Breast epithelium (tissue), 4 donors: ENCODE measurements at regions not wholly inside any gene's neighbourhood (a gene's known extent, or its start where the extent isn't known, plus 50 kb on each side); places are given as distances from the start of the nearest gene placed in this dataset.

ENCODE experiments used
- DNase-seq, 2 donors: peaks; one replicate each; pipeline ENCODE4 v3.0.0-alpha.2; 2019; ENCODE audit warnings: low spot score in 2 of 2
- H3K27ac ChIP-seq, 2 donors: fragments of 200-600 bp; sonication (generic) in 1 of 2; one replicate each; pipeline ENCODE4 v1.5.1; 2016 to 2019; ENCODE audit warnings: mild to moderate bottlenecking in 1 of 2
- H3K27me3 ChIP-seq, 2 donors: fragments of 200-600 bp; sonication (generic) in 1 of 2; one replicate each; pipeline versions ENCODE4 v1.5.1 to v1.6.0; 2017 to 2019; ENCODE audit warnings: control low read depth in 1 of 2, mild to moderate bottlenecking in 1 of 2
- H3K36me3 ChIP-seq: fragments of 200-600 bp; one replicate; pipeline ENCODE4 v1.5.1; 2019
- H3K4me1 ChIP-seq, 2 donors: fragments of 200-600 bp; sonication (generic); one replicate each; pipeline ENCODE4 v1.5.1; 2016 to 2019; ENCODE audit warnings: control low read depth in 1 of 2
- H3K4me3 ChIP-seq, 3 donors: fragments of 200-600 bp; sonication (generic); 1 replicate in 2 of 3; 2 replicates in 1 of 3; pipeline ENCODE4 v1.5.1; 2016 to 2019; ENCODE audit warnings: mild to moderate bottlenecking in 3 of 3, moderate library complexity in 2 of 3
- H3K9me3 ChIP-seq, 2 donors: fragments of 200-600 bp; sonication (generic) in 1 of 2; one replicate each; pipeline ENCODE4 v1.5.1; 2016 to 2019; ENCODE audit warnings: control low read depth in 1 of 2
- POLR2A ChIP-seq: fragments of 450-650 bp; IDR thresholded peaks from one replicate; pipeline ENCODE4 v1.6.1; 2016; ENCODE audit warnings: antibody characterized with exemption, mild to moderate bottlenecking, moderate library complexity
- POLR2AphosphoS5 ChIP-seq, 3 donors: sonication (generic); formaldehyde crosslinking; IDR thresholded peaks; one replicate each; pipeline ENCODE4 v1.6.1; 2017; ENCODE audit warnings: antibody characterized with exemption in 3 of 3
- intact Hi-C: fragments of 100-400 bp; cut with DNase I; formaldehyde crosslinking; loops from one replicate; pipeline ENCODE4 v1.15.1; 2023; ENCODE audit warnings: low total_unique reads
- TF ChIP-seq, protein P1 (sequence below), 3 donors: fragments of 450-650 bp; IDR thresholded peaks; one replicate each; pipeline ENCODE4 v1.5.1; 2016 to 2017; ENCODE audit warnings: antibody characterized with exemption in 3 of 3, mild to moderate bottlenecking in 3 of 3, moderate library complexity in 3 of 3

DNA sequence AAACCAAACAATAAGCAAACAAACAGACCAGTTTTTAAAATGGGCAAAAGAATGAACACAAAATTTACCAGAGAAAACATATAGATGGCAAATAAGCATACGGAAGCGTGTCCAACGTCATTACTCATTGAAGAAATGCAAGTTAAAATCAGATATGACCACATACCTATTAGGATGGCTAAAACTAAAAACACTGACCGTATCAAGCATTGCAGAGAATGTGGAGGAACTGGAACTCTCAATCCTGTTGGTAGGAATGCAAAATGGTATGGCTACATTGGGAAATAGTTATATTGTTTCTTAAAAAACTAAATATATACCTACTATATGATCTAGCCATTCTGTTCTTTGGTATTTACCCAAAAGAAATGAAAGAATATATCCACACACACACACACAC lies 129.4 kb upstream of the ACO1 start:
- TF ChIP-seq POLR2AphosphoS5 (IDR thresholded peaks at IDR 0.05) (no peak), POLR2A (no peak)
- TF ChIP-seq, protein P1, sequence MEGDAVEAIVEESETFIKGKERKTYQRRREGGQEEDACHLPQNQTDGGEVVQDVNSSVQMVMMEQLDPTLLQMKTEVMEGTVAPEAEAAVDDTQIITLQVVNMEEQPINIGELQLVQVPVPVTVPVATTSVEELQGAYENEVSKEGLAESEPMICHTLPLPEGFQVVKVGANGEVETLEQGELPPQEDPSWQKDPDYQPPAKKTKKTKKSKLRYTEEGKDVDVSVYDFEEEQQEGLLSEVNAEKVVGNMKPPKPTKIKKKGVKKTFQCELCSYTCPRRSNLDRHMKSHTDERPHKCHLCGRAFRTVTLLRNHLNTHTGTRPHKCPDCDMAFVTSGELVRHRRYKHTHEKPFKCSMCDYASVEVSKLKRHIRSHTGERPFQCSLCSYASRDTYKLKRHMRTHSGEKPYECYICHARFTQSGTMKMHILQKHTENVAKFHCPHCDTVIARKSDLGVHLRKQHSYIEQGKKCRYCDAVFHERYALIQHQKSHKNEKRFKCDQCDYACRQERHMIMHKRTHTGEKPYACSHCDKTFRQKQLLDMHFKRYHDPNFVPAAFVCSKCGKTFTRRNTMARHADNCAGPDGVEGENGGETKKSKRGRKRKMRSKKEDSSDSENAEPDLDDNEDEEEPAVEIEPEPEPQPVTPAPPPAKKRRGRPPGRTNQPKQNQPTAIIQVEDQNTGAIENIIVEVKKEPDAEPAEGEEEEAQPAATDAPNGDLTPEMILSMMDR (IDR thresholded peaks at IDR 0.05) = no peak
- intact Hi-C loops = no loop called here

DNA sequence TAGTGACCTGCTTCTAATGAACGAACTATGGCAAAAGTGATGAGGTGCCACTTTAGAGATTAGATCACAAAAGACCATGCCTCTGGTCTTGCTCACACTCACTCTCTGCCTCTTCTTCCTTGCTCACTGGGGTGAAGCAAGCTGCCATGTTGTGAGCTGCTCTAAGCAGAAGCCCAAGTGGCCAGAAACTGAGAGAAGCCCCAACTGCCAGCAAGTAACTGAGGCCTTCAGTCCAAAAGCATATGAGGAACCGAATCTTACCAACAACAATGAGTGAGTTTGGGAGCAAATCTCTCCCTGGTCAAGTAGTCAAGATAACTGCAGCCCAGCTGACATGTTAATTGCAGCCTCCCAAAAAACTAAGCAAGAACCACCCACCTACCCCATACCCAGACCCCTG lies 126.0 kb upstream of the ACO1 start:
- Histone ChIP-seq H3K9me3 (no peaks in the 10 kb centered on the region), H3K4me3 (no peak overlapping the region), H3K27me3 (no peaks in the 10 kb centered on the region), H3K36me3 (no peaks in the 10 kb centered on the region), H3K4me1 (no peaks in the 10 kb centered on the region), H3K27ac (no peak overlapping the region)
- intact Hi-C loops = no loop called here
- no peak for DNase-seq
- TF ChIP-seq POLR2AphosphoS5 (IDR thresholded peaks at IDR 0.05) = no peak
- TF ChIP-seq, protein P1 (IDR thresholded peaks at IDR 0.05) = no peak
- TF ChIP-seq POLR2A = no peak

More for the DNA sequence above, 129.4 kb upstream of the ACO1 start:
- Histone ChIP-seq H3K27ac (no peak overlapping the region), H3K4me3 (no peak overlapping the region), H3K4me1 (no peaks in the 10 kb centered on the region), H3K9me3 (no peaks in the 10 kb centered on the region), H3K27me3 (no peaks in the 10 kb centered on the region), H3K36me3 (no peaks in the 10 kb centered on the region)
- no peak for DNase-seq

DNA sequence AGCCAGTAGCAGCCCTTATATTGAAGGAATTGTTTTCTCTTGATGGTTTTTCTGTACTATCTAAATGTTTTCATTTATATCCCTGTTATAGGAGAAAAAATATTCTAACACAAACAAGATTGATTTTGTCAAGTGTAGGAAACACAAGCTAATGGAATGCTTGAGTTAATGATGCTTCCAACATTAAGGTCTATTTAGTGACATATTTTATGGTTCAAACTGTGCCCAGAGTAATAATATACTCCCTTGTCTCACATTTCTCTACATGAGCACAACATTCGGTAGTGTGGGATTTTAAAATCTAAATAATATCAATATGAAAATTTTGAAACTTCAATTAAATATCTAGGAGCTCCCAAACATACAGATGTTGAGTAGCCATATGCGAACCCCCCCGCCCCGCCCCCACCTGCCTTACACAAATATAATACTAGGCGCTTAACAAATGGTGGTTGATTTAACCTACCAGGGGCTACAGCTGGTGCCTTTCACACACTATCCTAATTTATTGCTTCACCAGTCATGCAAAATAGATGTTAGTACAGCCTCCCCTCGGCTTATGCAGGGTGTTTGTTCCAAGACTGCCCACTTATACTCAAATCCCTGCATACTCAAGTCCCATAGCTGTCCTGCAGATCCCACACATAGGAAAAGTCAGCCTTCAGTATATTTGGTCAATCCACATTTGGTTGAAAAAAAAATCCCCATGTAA lies 124.1 kb upstream of the ACO1 start:
- Histone ChIP-seq H3K4me3 (no peak overlapping the region), H3K27me3 (no peaks in the 10 kb centered on the region), H3K4me1 (no peaks in the 10 kb centered on the region), H3K36me3 (no peaks in the 10 kb centered on the region), H3K9me3 (no peaks in the 10 kb centered on the region), H3K27ac (no peak overlapping the region)
- intact Hi-C loops = no loop called here
- TF ChIP-seq POLR2AphosphoS5 (IDR thresholded peaks at IDR 0.05) (no peak), POLR2A (no peak)
- TF ChIP-seq, protein P1 (IDR thresholded peaks at IDR 0.05) = no peak
- no peak for DNase-seq

DNA sequence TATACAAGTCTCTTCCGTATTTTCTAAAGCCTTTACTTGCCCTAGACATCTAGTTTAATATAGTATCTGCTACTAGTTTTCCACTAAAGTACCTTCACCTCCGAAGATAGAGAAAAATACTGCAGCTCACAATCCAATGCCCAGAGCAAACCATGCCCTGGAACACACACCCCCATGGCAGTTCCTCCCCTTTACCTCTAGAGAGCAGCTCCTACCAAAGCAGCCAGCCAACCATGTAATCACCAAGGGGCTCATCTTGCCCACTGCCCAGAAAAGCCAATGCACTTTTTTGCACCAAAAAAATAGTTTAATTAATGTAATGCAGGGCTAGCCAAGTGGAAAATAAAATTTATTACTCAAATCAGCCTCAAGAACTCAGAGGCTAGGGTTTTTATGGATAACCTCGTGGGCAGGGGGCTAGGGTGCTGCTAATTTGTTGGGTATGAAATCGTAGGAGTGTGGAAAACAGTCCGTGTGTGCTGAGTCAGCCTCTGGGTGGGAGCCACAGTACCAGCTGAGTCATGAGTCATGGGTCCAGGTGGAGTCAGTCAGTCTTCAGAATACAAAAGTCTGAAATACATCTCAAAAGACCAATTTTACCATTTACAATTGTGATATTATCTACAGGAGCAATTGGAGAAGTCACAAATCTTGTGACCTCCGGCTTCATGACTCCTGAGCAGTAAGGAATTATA lies 120.1 kb upstream of the ACO1 start:
- H3K36me3 ChIP-seq = no peaks in the 10 kb centered on the region
- no peak for DNase-seq
- intact Hi-C loops = no loop called here
- H3K27ac ChIP-seq = no peak overlapping the region
- no peaks in the 10 kb centered on the region for H3K4me1 ChIP-seq
- no peaks in the 10 kb centered on the region for H3K27me3 ChIP-seq
- H3K9me3 ChIP-seq = no peaks in the 10 kb centered on the region
- H3K4me3 ChIP-seq = no peak overlapping the region
- TF ChIP-seq, protein P1 (IDR thresholded peaks at IDR 0.05) = no peak
- TF ChIP-seq POLR2AphosphoS5 (IDR thresholded peaks at IDR 0.05) = no peak
- TF ChIP-seq POLR2A = no peak

DNA sequence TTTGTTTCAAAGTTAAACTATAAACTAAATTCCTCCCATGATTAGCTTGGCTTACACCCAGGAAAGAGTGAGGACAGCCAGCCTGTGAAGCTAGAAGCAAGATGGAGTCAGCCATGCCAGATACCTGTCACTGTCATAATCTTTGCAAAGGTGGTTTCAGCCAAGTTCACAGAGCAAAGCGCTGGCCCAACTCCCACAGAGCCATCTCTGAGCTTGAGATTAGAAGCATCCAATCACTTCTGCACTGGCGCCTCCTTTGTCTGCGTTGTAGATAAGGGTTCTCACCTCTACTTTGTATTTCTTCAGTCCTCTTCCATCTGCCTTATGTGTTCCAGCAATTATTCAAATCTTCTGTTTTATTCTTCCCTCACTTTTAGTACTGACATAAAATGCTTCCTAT lies 119.4 kb upstream of the ACO1 start:
- no peak for DNase-seq
- TF ChIP-seq POLR2AphosphoS5 (IDR thresholded peaks at IDR 0.05) = no peak
- no peak for TF ChIP-seq POLR2A
- TF ChIP-seq, protein P1 (IDR thresholded peaks at IDR 0.05) = no peak
- H3K27ac ChIP-seq = no peak overlapping the region

More for the DNA sequence above, 119.4 kb upstream of the ACO1 start:
- no peaks in the 10 kb centered on the region for H3K27me3 ChIP-seq
- no peaks in the 10 kb centered on the region for H3K9me3 ChIP-seq
- no peaks in the 10 kb centered on the region for H3K4me1 ChIP-seq
- intact Hi-C loops = no loop called here
- H3K36me3 ChIP-seq = no peaks in the 10 kb centered on the region
- H3K4me3 ChIP-seq = no peak overlapping the region
